Mesendoderm (in vitro differentiated cells): ENCODE measurements at regions not wholly inside any gene's neighbourhood (a gene's known extent, or its start where the extent isn't known, plus 50 kb on each side); places are given as distances from the start of the nearest gene placed in this dataset.

Experiments used
- DNase-seq: peaks from one replicate; pipeline ENCODE4 v3.0.0; 2013
- H2AK5ac ChIP-seq: 2 replicates; pipeline ENCODE4 v1.6.1; 2013; ENCODE audit warnings: low read length, inconsistent platforms
- H2BK120ac ChIP-seq: 2 replicates; pipeline ENCODE4 v1.6.1; 2013; ENCODE audit warnings: low read depth, mild to moderate bottlenecking, low read length, moderate library complexity, mixed read lengths
- H2BK15ac ChIP-seq: replicated peaks from 2 replicates; pipeline ENCODE4 v1.6.1; 2013; ENCODE audit warnings: low read depth, mild to moderate bottlenecking, moderate library complexity
- H2BK5ac ChIP-seq: 2 replicates; pipeline ENCODE4 v1.6.1; 2013; ENCODE audit warnings: low read length, inconsistent platforms
- H3K18ac ChIP-seq: 2 replicates; pipeline ENCODE4 v1.6.1; 2013; ENCODE audit warnings: mild to moderate bottlenecking, low read length, mixed read lengths
- H3K23ac ChIP-seq: one replicate; pipeline ENCODE4 v1.6.1; 2013; ENCODE audit warnings: low read length
- H3K27ac ChIP-seq: 2 replicates; pipeline ENCODE4 v1.5.1; 2013; ENCODE audit warnings: low read depth, mild to moderate bottlenecking, inconsistent platforms, low read length, moderate library complexity
- H3K27me3 ChIP-seq: 2 replicates; pipeline ENCODE4 v1.6.1; 2013; ENCODE audit warnings: low read length, control low read depth, mild to moderate bottlenecking, inconsistent platforms; ENCODE audit not compliant: insufficient read depth, poor library complexity
- H3K36me3 ChIP-seq: 2 replicates; pipeline ENCODE4 v1.6.1; 2013; ENCODE audit warnings: low read length, inconsistent platforms; ENCODE audit not compliant: control insufficient read depth, insufficient read depth
- H3K4ac ChIP-seq: one replicate; pipeline ENCODE4 v1.6.1; 2013; ENCODE audit warnings: low read depth, mild to moderate bottlenecking, low read length, moderate library complexity
- H3K4me1 ChIP-seq: 2 replicates; pipeline ENCODE4 v1.6.1; 2013; ENCODE audit warnings: low read depth, low read length, inconsistent platforms; ENCODE audit not compliant: control insufficient read depth
- H3K4me2 ChIP-seq: 2 replicates; pipeline ENCODE4 v1.6.1; 2013; ENCODE audit warnings: low read length
- H3K4me3 ChIP-seq: 2 replicates; pipeline ENCODE4 v1.5.1; 2013; ENCODE audit warnings: mild to moderate bottlenecking, low read length
- H3K56ac ChIP-seq: one replicate; pipeline ENCODE4 v1.6.1; 2013; ENCODE audit warnings: low read length
- H3K79me1 ChIP-seq: 2 replicates; pipeline ENCODE4 v1.6.1; 2013; ENCODE audit warnings: low read length, inconsistent platforms
- H3K79me2 ChIP-seq: 2 replicates; pipeline ENCODE4 v1.6.1; 2013; ENCODE audit warnings: mild to moderate bottlenecking, low read length; ENCODE audit not compliant: control insufficient read depth, insufficient read depth
- H3K9ac ChIP-seq: 2 replicates; pipeline ENCODE4 v1.6.1; 2013; ENCODE audit warnings: low read length, inconsistent platforms
- H4K5ac ChIP-seq: one replicate; pipeline ENCODE4 v1.6.1; 2013; ENCODE audit warnings: low read length
- H4K8ac ChIP-seq: one replicate; pipeline ENCODE4 v1.6.1; 2013; ENCODE audit warnings: low read depth, mild to moderate bottlenecking, control low read depth, low read length, moderate library complexity
- WGBS: extraction: QIAGEN DNeasy Blood & Tissue Kit; methylation state at CpG from one replicate; pipeline ENCODE4 v1.1.7; 2013; ENCODE audit warnings: low lambda C conversion rate, missing lambda C conversion rate; ENCODE audit not compliant: insufficient coverage; ENCODE audit errors: extremely low coverage; 5-methylcytosine and 5-hydroxymethylcytosine counted together

GRCh38 chr2:63777816-63778215, 63.9 kb upstream of the UGP2 start:
- H3K56ac ChIP-seq = no peak overlapping the region
- no peak overlapping the region for H2BK15ac ChIP-seq
- no peaks in the 10 kb centered on the region for H3K4me1 ChIP-seq
- H3K27me3 ChIP-seq = no peaks in the 10 kb centered on the region
- no peak overlapping the region for H2AK5ac ChIP-seq
- H3K36me3 ChIP-seq = no peaks in the 10 kb centered on the region
- no peak overlapping the region for H3K9ac ChIP-seq
- H3K18ac ChIP-seq = no peak overlapping the region
- DNase-seq = no peak
- no peak overlapping the region for H3K4me3 ChIP-seq
- no peak overlapping the region for H4K5ac ChIP-seq
- no peak overlapping the region for H3K4ac ChIP-seq
- H2BK120ac ChIP-seq = no peak overlapping the region
- H4K8ac ChIP-seq = no peak overlapping the region
- H3K23ac ChIP-seq = no peak overlapping the region
- no peak overlapping the region for H2BK5ac ChIP-seq
- H3K79me2 ChIP-seq = no peaks in the 10 kb centered on the region
- no peak overlapping the region for H3K27ac ChIP-seq
- no peaks in the 10 kb centered on the region for H3K79me1 ChIP-seq
- no peak overlapping the region for H3K4me2 ChIP-seq

GRCh38 chr2:63778391-63778790, 63.3 kb upstream of the UGP2 start:
- H2BK120ac ChIP-seq = no peak overlapping the region
- WGBS = no CpG with 5 or more reads among the region's 2 CpGs

GRCh38 chr2:63780518-63781155, 61.1 kb upstream of the UGP2 start:
- no peak overlapping the region for H2BK5ac ChIP-seq
- no peak overlapping the region for H3K4me2 ChIP-seq
- H3K4me3 ChIP-seq = no peak overlapping the region
- H3K56ac ChIP-seq = no peak overlapping the region
- no peaks in the 10 kb centered on the region for H3K79me2 ChIP-seq
- no peak overlapping the region for H3K18ac ChIP-seq
- H2BK120ac ChIP-seq = no peak overlapping the region
- no peak overlapping the region for H2AK5ac ChIP-seq
- no peak for DNase-seq
- H3K27me3 ChIP-seq = no peaks in the 10 kb centered on the region
- no peaks in the 10 kb centered on the region for H3K79me1 ChIP-seq
- H3K27ac ChIP-seq = no peak overlapping the region
- WGBS = no CpG with 5 or more reads among the region's 3 CpGs
- H4K8ac ChIP-seq = no peak overlapping the region
- H3K4me1 ChIP-seq = no peaks in the 10 kb centered on the region
- no peak overlapping the region for H3K23ac ChIP-seq
- H2BK15ac ChIP-seq = no peak overlapping the region
- no peak overlapping the region for H4K5ac ChIP-seq
- H3K4ac ChIP-seq = no peak overlapping the region
- H3K36me3 ChIP-seq = no peaks in the 10 kb centered on the region
- no peak overlapping the region for H3K9ac ChIP-seq

More at GRCh38 chr2:63778391-63778790, 63.3 kb upstream of the UGP2 start:
- no peak overlapping the region for H2AK5ac ChIP-seq
- H3K27me3 ChIP-seq = no peaks in the 10 kb centered on the region
- H3K56ac ChIP-seq = no peak overlapping the region
- H3K23ac ChIP-seq = no peak overlapping the region
- no peak overlapping the region for H3K4me2 ChIP-seq
- H3K27ac ChIP-seq = no peak overlapping the region
- H2BK5ac ChIP-seq = no peak overlapping the region
- H4K8ac ChIP-seq = no peak overlapping the region
- no peak overlapping the region for H3K4me3 ChIP-seq
- no peak overlapping the region for H3K4ac ChIP-seq
- H4K5ac ChIP-seq = no peak overlapping the region
- H3K18ac ChIP-seq = no peak overlapping the region
- H3K9ac ChIP-seq = no peak overlapping the region
- DNase-seq = no peak
- no peaks in the 10 kb centered on the region for H3K79me1 ChIP-seq
- no peak overlapping the region for H2BK15ac ChIP-seq
- H3K36me3 ChIP-seq = no peaks in the 10 kb centered on the region
- H3K79me2 ChIP-seq = no peaks in the 10 kb centered on the region
- no peaks in the 10 kb centered on the region for H3K4me1 ChIP-seq

GRCh38 chr2:63784461-63784860, 57.2 kb upstream of the UGP2 start:
- no peak overlapping the region for H3K4me2 ChIP-seq
- no peak overlapping the region for H2BK5ac ChIP-seq
- no peaks in the 10 kb centered on the region for H3K27me3 ChIP-seq
- H3K36me3 ChIP-seq = no peaks in the 10 kb centered on the region
- no peak overlapping the region for H3K9ac ChIP-seq
- no peaks in the 10 kb centered on the region for H3K4me1 ChIP-seq
- no peak overlapping the region for H2BK15ac ChIP-seq
- no peak overlapping the region for H3K23ac ChIP-seq
- H3K27ac ChIP-seq = no peak overlapping the region
- no peak overlapping the region for H3K18ac ChIP-seq
- no peak overlapping the region for H3K56ac ChIP-seq
- H3K4me3 ChIP-seq = no peak overlapping the region
- no peaks in the 10 kb centered on the region for H3K79me1 ChIP-seq
- no peaks in the 10 kb centered on the region for H3K79me2 ChIP-seq
- DNase-seq = no peak
- H2BK120ac ChIP-seq = no peak overlapping the region
- H4K5ac ChIP-seq = no peak overlapping the region
- no peak overlapping the region for H3K4ac ChIP-seq
- H2AK5ac ChIP-seq = no peak overlapping the region
- no peak overlapping the region for H4K8ac ChIP-seq

GRCh38 chr2:63785096-63785495, 56.6 kb upstream of the UGP2 start:
- Histone ChIP-seq H3K9ac (no peak overlapping the region), H3K23ac (no peak overlapping the region), H3K79me2 (no peaks in the 10 kb centered on the region), H3K79me1 (no peaks in the 10 kb centered on the region), H3K27ac (no peak overlapping the region), H3K56ac (no peak overlapping the region), H3K27me3 (no peaks in the 10 kb centered on the region), H3K36me3 (no peaks in the 10 kb centered on the region), H2BK5ac (no peak overlapping the region), H2AK5ac (no peak overlapping the region), H4K5ac (no peak overlapping the region), H3K4me3 (no peak overlapping the region), H3K4me1 (no peaks in the 10 kb centered on the region), H4K8ac (no peak overlapping the region), H2BK15ac (no peak overlapping the region), H3K4me2 (no peak overlapping the region), H2BK120ac (no peak overlapping the region), H3K18ac (no peak overlapping the region), H3K4ac (no peak overlapping the region)
- no CpG with 5 or more reads among the region's 1 CpG for WGBS
- DNase-seq = no peak

GRCh38 chr2:63786471-63786870, 55.2 kb upstream of the UGP2 start:
- H3K4ac ChIP-seq = no peak overlapping the region
- no peaks in the 10 kb centered on the region for H3K27me3 ChIP-seq
- no peaks in the 10 kb centered on the region for H3K79me2 ChIP-seq
- H3K4me3 ChIP-seq = no peak overlapping the region
- H3K56ac ChIP-seq = no peak overlapping the region
- H4K5ac ChIP-seq = no peak overlapping the region
- H3K9ac ChIP-seq = no peak overlapping the region
- no peak overlapping the region for H2BK15ac ChIP-seq
- no peak overlapping the region for H3K4me2 ChIP-seq
- no peaks in the 10 kb centered on the region for H3K36me3 ChIP-seq
- no peak overlapping the region for H3K27ac ChIP-seq
- H3K23ac ChIP-seq = no peak overlapping the region
- no peak overlapping the region for H2BK120ac ChIP-seq
- H2AK5ac ChIP-seq = no peak overlapping the region
- H3K4me1 ChIP-seq = no peaks in the 10 kb centered on the region
- H2BK5ac ChIP-seq = no peak overlapping the region
- no peak for DNase-seq
- H3K79me1 ChIP-seq = no peaks in the 10 kb centered on the region
- WGBS = no CpG with 5 or more reads among the region's 3 CpGs
- H3K18ac ChIP-seq = no peak overlapping the region
- no peak overlapping the region for H4K8ac ChIP-seq
